DND-41 (cell line): ENCODE measurements at regions not wholly inside any gene's neighbourhood (a gene's known extent, or its start where the extent isn't known, plus 50 kb on each side); places are given as distances from the start of the nearest gene placed in this dataset.
"Not testable (repeated sequence)": the region's sequence is repeated elsewhere in the genome, so short reads cannot be mapped to it uniquely, and the experiment has no call there.

Experiments used
- CTCF ChIP-seq: IDR thresholded peaks from 2 replicates; pipeline ENCODE4 v1.5.1; 2012; ENCODE audit warnings: borderline replicate concordance, low read length, moderate library complexity, mild to moderate bottlenecking; ENCODE audit not compliant: poor library complexity, severe bottlenecking; ENCODE audit errors: extremely low read depth
- EZH2 ChIP-seq: IDR thresholded peaks from 3 replicates; pipeline ENCODE4 v1.6.1; 2012; ENCODE audit warnings: borderline replicate concordance, low read depth, mild to moderate bottlenecking, moderate library complexity, low read length, inconsistent platforms; ENCODE audit not compliant: severe bottlenecking

GRCh38 chr4:59676992-59677391 is 1523.1 kb upstream of the ADGRL3 start:
- TF ChIP-seq CTCF, EZH2: not testable (repeated sequence)
